HCT116 (cell line): ENCODE measurements at regions not wholly inside any gene's neighbourhood (a gene's known extent, or its start where the extent isn't known, plus 50 kb on each side); places are given as distances from the start of the nearest gene placed in this dataset.

Source experiments
- ATAC-seq: fragments of 200-7000 bp; cut with Tn5 transposase; 2 replicates; pipeline ENCODE4 v1.9.1; 2020; ENCODE audit warnings: mild to moderate bottlenecking, moderate library complexity
- BruUV-seq: library from RNA; stranded (reverse); fragments of 400-500 nt; replicated peaks from 2 replicates; lab custom pipeline; 2021; lab: Mats Ljungman, UMichigan
- CTCF ChIA-PET: fragments of 300-600 bp; sonication (Branson Sonifier 250); formaldehyde crosslinking; loops from one replicate; lab custom pipeline; 2021; ENCODE audit warnings: antibody characterized with exemption; lab: Charles Lee
- POLR2A ChIA-PET: fragments of 300-600, 350-600 bp; sonication (Branson Sonifier 250); formaldehyde crosslinking; loops from one replicate; lab custom pipeline; 2021; ENCODE audit warnings: antibody characterized with exemption; lab: Charles Lee
- RAD21 ChIA-PET, 2 experiments: fragments of 300-600 bp; sonication (Branson Sonifier 250); formaldehyde crosslinking; loops; one replicate each; lab custom pipeline; 2023; ENCODE audit warnings: low total read pairs in 2 of 2; ENCODE audit not compliant: uncharacterized antibody in 2 of 2, unreplicated experiment in 2 of 2, low non-redundant PET in 1 of 2; lab: Charles Lee
- DNase-seq: peaks from one replicate; pipeline ENCODE4 v3.0.0-alpha.2; 2010; ENCODE audit warnings: low read depth, low spot score
- H2AFZ ChIP-seq: fragments of 200-600 bp; shearing (Covaris generic), sonication (generic); 2 replicates; pipeline ENCODE4 v1.6.1; 2017; ENCODE audit warnings: low read depth, mixed run types, mixed read lengths, antibody characterized with exemption, low read length; ENCODE audit not compliant: poor library complexity, severe bottlenecking
- H3K27ac ChIP-seq: 2 replicates; pipeline ENCODE4 v1.5.1; 2012; ENCODE audit warnings: low read depth, low read length
- H3K27me3 ChIP-seq: fragments of 200-600 bp; sonication (generic); 2 replicates; pipeline ENCODE4 v1.6.1; 2016; ENCODE audit warnings: mixed run types, low read length, mixed read lengths; ENCODE audit not compliant: insufficient read depth
- H3K36me3 ChIP-seq, 2 experiments: fragments of 200-500 bp in 1 of 2; fragments of 200-600 bp in 1 of 2; sonication (Bioruptor generic) in 1 of 2; sonication (generic) in 1 of 2; 2 replicates each; pipeline versions ENCODE4 v1.5.1 to v1.6.1; 2014 to 2016; ENCODE audit warnings: low read length in 2 of 2, inconsistent platforms in 1 of 2, mixed read lengths in 1 of 2, mixed run types in 1 of 2; ENCODE audit not compliant: insufficient read depth in 2 of 2, control insufficient read depth in 1 of 2
- H3K4me1 ChIP-seq, 2 experiments: fragments of 200-600 bp in 1 of 2; sonication (generic) in 1 of 2; 2 replicates each; pipeline versions ENCODE4 v1.5.1 to v1.6.1; 2012 to 2017; ENCODE audit warnings: low read length in 2 of 2, inconsistent platforms in 1 of 2, mild to moderate bottlenecking in 1 of 2, mixed read lengths in 1 of 2, mixed run types in 1 of 2, moderate library complexity in 1 of 2; ENCODE audit not compliant: insufficient read depth in 2 of 2, control insufficient read depth in 1 of 2
- H3K4me2 ChIP-seq: fragments of 200-600 bp; sonication (generic); 2 replicates; pipeline ENCODE4 v1.6.1; 2017; ENCODE audit warnings: mixed run types, low read length, mixed read lengths
- H3K4me3 ChIP-seq, 2 experiments: fragments of 200-600 bp in 1 of 2; sonication (generic) in 1 of 2; replicated peaks in 1 of 2; 2 replicates each; pipeline ENCODE4 v1.5.1; 2011 to 2016; ENCODE audit warnings: low read length in 2 of 2, control low read depth in 1 of 2, low read depth in 1 of 2, mild to moderate bottlenecking in 1 of 2, mixed read lengths in 1 of 2, mixed run types in 1 of 2
- H3K79me2 ChIP-seq: fragments of 200-600 bp; sonication (generic); 2 replicates; pipeline ENCODE4 v1.6.1; 2017; ENCODE audit warnings: mild to moderate bottlenecking, mixed run types, low read length, moderate library complexity, mixed read lengths; ENCODE audit not compliant: insufficient read depth
- H3K9ac ChIP-seq: fragments of 200-600 bp; sonication (generic); 2 replicates; pipeline ENCODE4 v1.6.1; 2016; ENCODE audit warnings: low read length, mixed read lengths
- H3K9me2 ChIP-seq: fragments of 200-600 bp; sonication (generic), shearing (Covaris generic); 2 replicates; pipeline ENCODE4 v1.6.1; 2017; ENCODE audit warnings: mixed run types, mild to moderate bottlenecking, moderate library complexity; ENCODE audit not compliant: insufficient read depth
- H3K9me3 ChIP-seq, 2 experiments: fragments of 200-500 bp in 1 of 2; fragments of 200-600 bp in 1 of 2; sonication (Bioruptor generic) in 1 of 2; sonication (generic) in 1 of 2; 2 replicates each; pipeline ENCODE4 v1.6.1; 2014 to 2017; ENCODE audit warnings: low read length in 2 of 2, mixed read lengths in 2 of 2, inconsistent platforms in 1 of 2, low read depth in 1 of 2, mild to moderate bottlenecking in 1 of 2, mixed run types in 1 of 2, moderate library complexity in 1 of 2; ENCODE audit not compliant: control insufficient read depth in 1 of 2, insufficient read depth in 1 of 2
- H4K20me1 ChIP-seq: fragments of 200-600 bp; sonication (generic), shearing (Covaris generic); 2 replicates; pipeline ENCODE4 v1.6.1; 2017; ENCODE audit warnings: mixed run types, mild to moderate bottlenecking, moderate library complexity; ENCODE audit not compliant: insufficient read depth
- EGR1 ChIP-seq: IDR thresholded peaks from 2 replicates; pipeline ENCODE4 v1.6.1; 2012; ENCODE audit warnings: low read depth
- ELF1 ChIP-seq: IDR thresholded peaks from 2 replicates; pipeline ENCODE4 v1.6.1; 2012; ENCODE audit warnings: low read depth, borderline replicate concordance
- FOSL1 ChIP-seq: IDR thresholded peaks from 2 replicates; pipeline ENCODE4 v1.6.1; 2012; ENCODE audit warnings: low read depth
- RAD21 ChIP-seq: IDR thresholded peaks from 2 replicates; pipeline ENCODE4 v1.6.1; 2012; ENCODE audit warnings: low read depth, mild to moderate bottlenecking
- SIN3A ChIP-seq: IDR thresholded peaks from 2 replicates; pipeline ENCODE4 v1.6.1; 2012; ENCODE audit warnings: low read depth
- SRF ChIP-seq: IDR thresholded peaks from 2 replicates; pipeline ENCODE4 v1.6.1; 2012; ENCODE audit warnings: low read depth
- intact Hi-C: fragments of 100-400 bp; cut with micrococcal nuclease; formaldehyde crosslinking; loops from 2 replicates; pipeline ENCODE4 v1.10.0; 2022
- TF ChIP-seq, protein P1 (sequence below): IDR thresholded peaks from 2 replicates; pipeline ENCODE4 v1.6.1; 2012; ENCODE audit warnings: low read depth
- TF ChIP-seq, protein P2 (sequence below), 3 experiments: fragments of 200-600 bp in 1 of 3; sonication (generic) in 1 of 3; IDR thresholded peaks in 2 of 3; conservative IDR thresholded peaks in 1 of 3; 2 replicates each; pipeline ENCODE4 v1.5.1; 2012 to 2017; ENCODE audit warnings: low read depth in 2 of 3, low read length in 2 of 3, antibody characterized with exemption in 1 of 3, borderline replicate concordance in 1 of 3, control low read depth in 1 of 3, mild to moderate bottlenecking in 1 of 3, mixed read lengths in 1 of 3, mixed run types in 1 of 3, moderate library complexity in 1 of 3; ENCODE audit not compliant: insufficient read depth in 1 of 3
- TF ChIP-seq, protein P3 (sequence below): IDR thresholded peaks from 2 replicates; pipeline ENCODE4 v1.6.1; 2012

DNA sequence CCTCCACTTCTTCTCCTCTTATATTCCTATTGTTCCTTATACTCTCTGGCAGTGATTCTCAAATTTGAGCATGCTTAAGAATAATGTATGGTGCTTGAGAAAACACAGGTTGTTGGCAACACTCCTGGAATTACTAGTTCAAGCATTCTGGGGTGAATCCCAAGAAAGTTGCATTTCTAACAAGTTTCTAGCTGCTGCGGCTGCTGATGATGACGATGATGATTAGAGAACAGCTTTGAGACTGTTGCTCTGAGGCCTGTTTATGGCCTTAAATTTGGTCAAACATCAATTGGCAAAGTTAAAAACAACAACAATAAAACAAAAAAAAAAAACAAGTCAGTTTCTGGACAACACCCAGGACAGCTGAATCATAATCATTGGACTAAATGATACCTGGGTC is 961.9 kb downstream of the CDH11 start:
- Histone ChIP-seq H3K4me3 (no peak overlapping the region), H3K27ac (no peak overlapping the region), H3K79me2 (no peaks in the 10 kb centered on the region), H2AFZ (no peak overlapping the region), H3K9me3 (peaks cover 6 to 14% of the 10 kb centered on the region in 2 experiments; a peak in 2 of 4 replicates), H3K9ac (no peak overlapping the region), H4K20me1 (no peaks in the 10 kb centered on the region), H3K9me2 (no peaks in the 10 kb centered on the region), H3K27me3 (no peaks in the 10 kb centered on the region), H3K36me3 (no peaks in the 10 kb centered on the region), H3K4me1 (no peaks in the 10 kb centered on the region), H3K4me2 (no peak overlapping the region)
- BruUV-seq: no TSS peak
- DNase-seq (no peak), ATAC-seq (no peak)
- ChIA-PET RAD21 (no interaction called here), CTCF (no interaction called here), POLR2A (no interaction called here)
- TF ChIP-seq, protein P1, sequence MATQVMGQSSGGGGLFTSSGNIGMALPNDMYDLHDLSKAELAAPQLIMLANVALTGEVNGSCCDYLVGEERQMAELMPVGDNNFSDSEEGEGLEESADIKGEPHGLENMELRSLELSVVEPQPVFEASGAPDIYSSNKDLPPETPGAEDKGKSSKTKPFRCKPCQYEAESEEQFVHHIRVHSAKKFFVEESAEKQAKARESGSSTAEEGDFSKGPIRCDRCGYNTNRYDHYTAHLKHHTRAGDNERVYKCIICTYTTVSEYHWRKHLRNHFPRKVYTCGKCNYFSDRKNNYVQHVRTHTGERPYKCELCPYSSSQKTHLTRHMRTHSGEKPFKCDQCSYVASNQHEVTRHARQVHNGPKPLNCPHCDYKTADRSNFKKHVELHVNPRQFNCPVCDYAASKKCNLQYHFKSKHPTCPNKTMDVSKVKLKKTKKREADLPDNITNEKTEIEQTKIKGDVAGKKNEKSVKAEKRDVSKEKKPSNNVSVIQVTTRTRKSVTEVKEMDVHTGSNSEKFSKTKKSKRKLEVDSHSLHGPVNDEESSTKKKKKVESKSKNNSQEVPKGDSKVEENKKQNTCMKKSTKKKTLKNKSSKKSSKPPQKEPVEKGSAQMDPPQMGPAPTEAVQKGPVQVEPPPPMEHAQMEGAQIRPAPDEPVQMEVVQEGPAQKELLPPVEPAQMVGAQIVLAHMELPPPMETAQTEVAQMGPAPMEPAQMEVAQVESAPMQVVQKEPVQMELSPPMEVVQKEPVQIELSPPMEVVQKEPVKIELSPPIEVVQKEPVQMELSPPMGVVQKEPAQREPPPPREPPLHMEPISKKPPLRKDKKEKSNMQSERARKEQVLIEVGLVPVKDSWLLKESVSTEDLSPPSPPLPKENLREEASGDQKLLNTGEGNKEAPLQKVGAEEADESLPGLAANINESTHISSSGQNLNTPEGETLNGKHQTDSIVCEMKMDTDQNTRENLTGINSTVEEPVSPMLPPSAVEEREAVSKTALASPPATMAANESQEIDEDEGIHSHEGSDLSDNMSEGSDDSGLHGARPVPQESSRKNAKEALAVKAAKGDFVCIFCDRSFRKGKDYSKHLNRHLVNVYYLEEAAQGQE: no peak
- TF ChIP-seq EGR1 (no peak), ELF1 (no peak), SIN3A (no peak), RAD21 (no peak), FOSL1 (no peak), SRF (no peak)
- TF ChIP-seq, protein P2, sequence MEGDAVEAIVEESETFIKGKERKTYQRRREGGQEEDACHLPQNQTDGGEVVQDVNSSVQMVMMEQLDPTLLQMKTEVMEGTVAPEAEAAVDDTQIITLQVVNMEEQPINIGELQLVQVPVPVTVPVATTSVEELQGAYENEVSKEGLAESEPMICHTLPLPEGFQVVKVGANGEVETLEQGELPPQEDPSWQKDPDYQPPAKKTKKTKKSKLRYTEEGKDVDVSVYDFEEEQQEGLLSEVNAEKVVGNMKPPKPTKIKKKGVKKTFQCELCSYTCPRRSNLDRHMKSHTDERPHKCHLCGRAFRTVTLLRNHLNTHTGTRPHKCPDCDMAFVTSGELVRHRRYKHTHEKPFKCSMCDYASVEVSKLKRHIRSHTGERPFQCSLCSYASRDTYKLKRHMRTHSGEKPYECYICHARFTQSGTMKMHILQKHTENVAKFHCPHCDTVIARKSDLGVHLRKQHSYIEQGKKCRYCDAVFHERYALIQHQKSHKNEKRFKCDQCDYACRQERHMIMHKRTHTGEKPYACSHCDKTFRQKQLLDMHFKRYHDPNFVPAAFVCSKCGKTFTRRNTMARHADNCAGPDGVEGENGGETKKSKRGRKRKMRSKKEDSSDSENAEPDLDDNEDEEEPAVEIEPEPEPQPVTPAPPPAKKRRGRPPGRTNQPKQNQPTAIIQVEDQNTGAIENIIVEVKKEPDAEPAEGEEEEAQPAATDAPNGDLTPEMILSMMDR (IDR thresholded peaks at IDR 0.05 in 2 of 3, conservative IDR thresholded peaks at IDR 0.05 in 1 of 3; ENCODE audit: borderline replicate concordance in 1 of 3, insufficient read depth in 1 of 3, low read depth in 2 of 3, low read length in 2 of 3): no peak
- TF ChIP-seq, protein P3, sequence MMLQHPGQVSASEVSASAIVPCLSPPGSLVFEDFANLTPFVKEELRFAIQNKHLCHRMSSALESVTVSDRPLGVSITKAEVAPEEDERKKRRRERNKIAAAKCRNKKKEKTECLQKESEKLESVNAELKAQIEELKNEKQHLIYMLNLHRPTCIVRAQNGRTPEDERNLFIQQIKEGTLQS: no peak
- intact Hi-C loops: no loop called here
